IPS-NIHi11 (cell line): ENCODE measurements at regions not wholly inside any gene's neighbourhood (a gene's known extent, or its start where the extent isn't known, plus 50 kb on each side); places are given as distances from the start of the nearest gene placed in this dataset.
A peak's percentile ranks its signal among the peaks of the same experiment; 100 is the strongest.
"Not testable (repeated sequence)": the region's sequence is repeated elsewhere in the genome, so short reads cannot be mapped to it uniquely, and the experiment has no call there.

Experiments
- DNase-seq: peaks from one replicate; pipeline ENCODE4 v3.0.0; 2012; ENCODE audit warnings: mixed read lengths, low spot score

- DNase-seq = no peak
Observed at GRCh38 chr19:31529121-31529520, 179.9 kb upstream of the TSHZ3 start.

GRCh38 chr19:31530781-31531180 lies 181.5 kb upstream of the TSHZ3 start:
- DNase-seq = no peak

GRCh38 chr19:31531326-31531725 lies 182.1 kb upstream of the TSHZ3 start:
- no peak for DNase-seq

- no peak for DNase-seq
Observed at GRCh38 chr19:31532034-31532433, 182.8 kb upstream of the TSHZ3 start.

- no peak for DNase-seq
Observed at GRCh38 chr19:31533114-31533513, 183.9 kb upstream of the TSHZ3 start.

GRCh38 chr19:31534231-31534630 lies 185.0 kb upstream of the TSHZ3 start:
- no peak for DNase-seq

GRCh38 chr19:31534786-31535657 lies 185.8 kb upstream of the TSHZ3 start:
- DNase-seq = no peak

GRCh38 chr19:31535691-31536460 lies 186.6 kb upstream of the TSHZ3 start:
- no peak for DNase-seq

GRCh38 chr19:31537136-31537535 lies 187.9 kb upstream of the TSHZ3 start:
- DNase-seq = no peak

GRCh38 chr19:31537902-31538301 lies 188.7 kb upstream of the TSHZ3 start:
- not testable (repeated sequence) for DNase-seq

GRCh38 chr19:31538879-31539278 lies 189.6 kb upstream of the TSHZ3 start:
- DNase-seq = no peak

GRCh38 chr19:31539386-31539785 lies 190.2 kb upstream of the TSHZ3 start:
- DNase-seq = no peak

- DNase-seq = no peak
Observed at GRCh38 chr19:31541396-31541795, 192.2 kb upstream of the TSHZ3 start.

GRCh38 chr19:31543456-31543855 lies 194.2 kb upstream of the TSHZ3 start:
- no peak for DNase-seq

- no peak for DNase-seq
Observed at GRCh38 chr19:31545777-31546176, 196.5 kb upstream of the TSHZ3 start.

- DNase-seq = no peak
Observed at GRCh38 chr19:31546205-31546960, 197.1 kb upstream of the TSHZ3 start.

GRCh38 chr19:31548941-31549340 lies 199.7 kb upstream of the TSHZ3 start:
- peak; percentile 47 for DNase-seq

- DNase-seq = no peak
Observed at GRCh38 chr19:31553112-31553845, 204.0 kb upstream of the TSHZ3 start.

GRCh38 chr19:31553846-31554215 lies 204.6 kb upstream of the TSHZ3 start:
- no peak for DNase-seq

GRCh38 chr19:31554360-31554759 lies 205.1 kb upstream of the TSHZ3 start:
- DNase-seq = no peak

GRCh38 chr19:31555634-31556215 lies 206.5 kb upstream of the TSHZ3 start:
- DNase-seq = no peak
